DMS153 (cell line): ENCODE measurements at regions not wholly inside any gene's neighbourhood (a gene's known extent, or its start where the extent isn't known, plus 50 kb on each side); places are given as distances from the start of the nearest gene placed in this dataset.
"Not testable (repeated sequence)": the region's sequence is repeated elsewhere in the genome, so short reads cannot be mapped to it uniquely, and the experiment has no call there.

Experiments
- DNase-seq: peaks from one replicate; lab custom pipeline; 2025; lab: John Stamatoyannopoulos, UW

DNA sequence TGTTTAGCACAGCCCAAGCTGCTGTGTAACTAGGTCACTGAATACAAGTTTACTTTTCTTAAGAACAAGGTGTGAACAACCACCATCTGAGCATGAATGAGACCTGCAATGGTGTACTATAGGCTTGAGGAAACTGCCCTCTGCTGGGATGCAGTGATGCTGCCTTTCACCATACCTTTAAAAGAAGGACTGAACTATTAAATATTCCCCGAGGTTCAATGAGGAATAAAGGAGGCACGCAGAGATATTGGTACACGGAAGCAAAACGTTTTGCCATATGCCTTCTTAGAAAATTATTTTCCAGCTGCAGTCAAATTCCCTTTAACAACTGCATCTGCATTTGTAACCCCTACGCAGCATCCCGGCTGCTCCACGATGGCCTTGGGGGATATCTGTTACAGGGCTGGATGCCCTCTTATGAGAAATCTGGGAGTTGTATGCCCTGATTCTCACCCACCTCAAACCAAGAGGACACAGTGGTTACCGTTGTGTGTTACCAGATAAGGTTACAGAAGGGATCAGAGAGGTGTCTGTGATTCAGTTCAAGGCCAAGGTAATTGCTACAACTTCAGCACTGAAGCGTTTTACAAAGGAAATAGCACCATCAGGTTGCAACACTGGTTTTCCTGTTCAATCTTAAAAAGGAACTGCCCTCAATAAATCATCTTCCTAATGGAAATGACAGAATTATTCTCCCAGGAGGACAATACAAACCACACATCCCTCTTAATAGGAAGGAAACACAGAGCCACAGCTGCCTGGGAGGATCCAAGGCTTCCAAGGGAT is 470.5 kb downstream of the LTN1 start:
- no peak for DNase-seq

DNA sequence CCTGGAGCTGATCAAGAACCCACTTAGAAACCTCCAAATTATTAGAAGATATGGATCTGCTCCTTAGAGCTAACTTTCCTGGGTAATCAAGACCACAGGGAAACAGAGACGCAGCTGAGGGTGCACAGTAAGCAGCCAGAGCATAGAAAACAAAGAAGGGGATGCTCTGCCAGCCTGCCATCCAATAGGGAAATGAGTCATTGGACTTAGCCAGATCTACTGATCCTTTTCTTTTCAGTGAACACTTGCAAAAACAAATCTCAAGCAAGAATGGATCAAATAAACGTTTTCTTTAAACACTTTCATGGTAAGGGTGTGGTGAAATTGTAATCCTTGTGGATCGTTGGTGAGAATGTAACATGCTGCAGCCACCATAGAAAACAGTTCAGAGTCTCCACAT is 474.0 kb downstream of the LTN1 start:
- DNase-seq: no peak

DNA sequence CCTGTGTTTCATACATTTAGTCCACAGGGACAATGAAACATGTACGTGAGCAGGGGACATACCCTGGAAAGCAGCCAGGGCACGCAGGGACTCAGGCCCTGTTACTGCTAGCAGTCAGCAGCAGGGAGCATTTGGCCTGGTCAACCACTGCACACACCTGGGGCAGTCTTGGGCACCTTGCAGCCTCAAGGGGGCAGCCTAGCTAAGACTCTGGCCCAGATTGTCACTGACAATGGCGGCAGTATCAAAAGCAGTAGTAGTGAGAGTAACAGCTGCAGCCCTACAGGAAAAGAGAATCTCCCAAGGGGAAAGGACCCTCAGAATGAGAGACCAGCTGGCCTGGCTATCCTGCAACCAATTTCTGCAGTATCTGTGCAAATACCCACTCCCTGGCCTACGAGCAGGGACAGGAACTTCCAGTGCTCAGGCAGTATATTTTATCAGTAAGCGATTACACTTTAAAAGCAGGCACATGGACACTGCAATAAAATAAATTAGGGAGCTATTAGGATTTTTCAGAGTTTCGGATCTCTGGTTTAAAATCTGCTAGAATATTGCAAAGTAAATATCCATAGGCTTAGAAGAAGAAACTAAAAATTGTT is 475.6 kb downstream of the LTN1 start:
- peak; percentile 38 for DNase-seq

DNA sequence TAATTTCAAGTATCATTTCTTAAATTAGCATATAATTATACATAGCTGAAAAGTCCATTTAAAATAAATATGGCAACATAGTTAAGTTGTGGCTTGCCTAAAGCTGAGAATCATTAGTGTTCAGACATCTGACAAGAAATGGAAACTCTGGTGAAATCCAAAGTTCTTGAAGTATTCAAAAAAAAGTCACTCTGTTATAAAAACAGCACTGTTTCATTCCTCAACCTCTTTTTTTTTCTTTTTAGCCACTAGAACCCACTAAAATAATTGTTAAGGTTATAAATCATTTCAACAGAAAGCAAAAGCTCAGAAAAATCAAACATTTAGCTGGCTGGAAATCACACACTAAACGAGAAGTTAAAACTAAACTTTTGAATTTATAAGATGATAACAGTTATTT is 476.7 kb downstream of the LTN1 start:
- no peak for DNase-seq

DNA sequence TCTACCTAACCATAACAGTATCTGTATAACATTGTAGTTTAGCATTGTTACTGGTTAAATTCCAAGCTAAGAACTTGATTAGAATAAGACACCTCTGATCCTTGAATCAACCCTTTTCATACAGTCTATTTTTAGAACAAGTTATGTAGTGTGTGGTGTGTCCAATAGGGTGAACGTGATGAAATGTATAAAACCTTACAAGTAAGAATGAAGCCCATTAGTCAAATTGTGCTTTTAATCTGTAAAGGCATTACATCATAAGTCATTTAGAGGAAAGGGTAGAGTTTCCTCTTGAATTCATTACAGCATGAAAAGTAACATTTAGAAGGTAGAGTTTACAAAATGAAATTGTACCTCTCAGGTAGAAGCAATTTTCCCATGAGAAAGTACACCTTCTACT is 479.2 kb downstream of the LTN1 start:
- DNase-seq: no peak

DNA sequence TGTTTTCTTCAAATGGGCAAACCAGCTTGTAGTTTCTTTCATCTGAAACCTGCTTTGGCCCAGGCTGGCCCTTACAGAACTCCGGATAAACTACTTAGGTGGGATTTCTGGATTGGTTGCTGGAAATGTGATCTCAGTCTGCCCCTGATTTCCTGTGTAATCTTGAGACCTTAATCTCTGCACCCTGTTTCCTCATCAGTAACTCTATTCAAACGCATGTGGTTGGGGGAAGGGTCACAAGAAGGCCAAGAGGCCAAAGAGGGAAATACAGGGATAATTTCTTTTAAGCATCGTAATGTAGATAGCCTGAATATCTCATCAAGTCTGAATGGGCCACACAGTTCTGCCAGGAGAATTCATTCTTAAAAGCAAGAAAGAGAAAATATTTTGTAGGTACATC is 483.6 kb downstream of the LTN1 start:
- DNase-seq: no peak

DNA sequence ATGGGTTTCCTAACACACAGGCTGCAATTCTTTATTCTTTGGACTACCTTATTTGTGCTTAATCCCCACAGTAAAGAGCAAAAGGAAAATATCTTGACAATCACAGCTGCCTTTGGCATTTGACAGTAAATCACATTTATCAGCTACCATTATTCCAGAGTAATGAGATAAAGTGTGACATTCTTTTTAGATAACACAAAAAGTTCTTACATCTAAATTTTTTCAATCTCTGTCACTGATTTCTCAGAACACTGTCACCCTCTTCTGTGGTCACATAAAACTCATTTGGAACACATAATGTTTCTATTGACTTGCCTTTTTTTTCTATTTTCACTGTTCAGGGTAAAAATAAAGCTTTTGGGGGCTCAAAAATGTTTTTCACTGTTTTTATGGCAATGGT is 484.6 kb downstream of the LTN1 start:
- no peak for DNase-seq

DNA sequence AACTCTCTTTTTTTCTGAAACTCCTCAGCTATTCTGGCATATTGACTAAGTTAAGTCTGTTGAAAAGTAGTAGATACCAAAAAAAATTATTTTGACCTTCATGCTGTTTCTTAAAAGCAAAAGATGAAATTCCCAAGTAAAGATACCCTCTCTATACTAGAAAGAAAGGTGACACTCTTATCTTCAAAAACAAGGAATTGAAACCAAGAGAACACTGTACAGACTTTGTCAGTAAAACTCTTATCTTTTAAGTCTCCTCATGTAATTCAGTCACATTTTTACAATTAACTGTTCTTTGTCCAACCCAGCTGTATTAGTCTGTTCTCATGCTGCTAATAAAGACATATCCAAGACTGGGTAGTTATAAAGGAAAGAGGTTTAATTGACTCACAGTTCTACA is 496.2 kb downstream of the LTN1 start:
- no peak for DNase-seq

DNA sequence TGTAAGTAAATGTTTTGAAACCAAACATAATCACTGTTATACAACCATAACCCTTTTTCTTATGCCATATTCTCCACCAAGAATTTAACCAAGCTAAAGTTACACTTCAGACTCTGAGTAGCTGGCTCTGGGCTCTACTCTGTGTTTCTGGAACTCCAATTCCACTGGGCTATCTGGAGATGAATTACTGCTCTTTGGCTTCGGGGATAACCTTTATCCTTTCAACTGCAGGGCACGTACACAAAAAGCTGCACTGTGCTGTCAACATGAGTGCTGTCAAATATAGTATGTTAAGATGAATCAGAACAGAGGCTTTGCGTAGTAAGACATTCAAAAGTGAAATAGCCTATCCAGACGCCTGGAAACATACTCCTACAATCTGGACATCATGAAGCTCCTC is 500.6 kb downstream of the LTN1 start:
- DNase-seq: no peak

DNA sequence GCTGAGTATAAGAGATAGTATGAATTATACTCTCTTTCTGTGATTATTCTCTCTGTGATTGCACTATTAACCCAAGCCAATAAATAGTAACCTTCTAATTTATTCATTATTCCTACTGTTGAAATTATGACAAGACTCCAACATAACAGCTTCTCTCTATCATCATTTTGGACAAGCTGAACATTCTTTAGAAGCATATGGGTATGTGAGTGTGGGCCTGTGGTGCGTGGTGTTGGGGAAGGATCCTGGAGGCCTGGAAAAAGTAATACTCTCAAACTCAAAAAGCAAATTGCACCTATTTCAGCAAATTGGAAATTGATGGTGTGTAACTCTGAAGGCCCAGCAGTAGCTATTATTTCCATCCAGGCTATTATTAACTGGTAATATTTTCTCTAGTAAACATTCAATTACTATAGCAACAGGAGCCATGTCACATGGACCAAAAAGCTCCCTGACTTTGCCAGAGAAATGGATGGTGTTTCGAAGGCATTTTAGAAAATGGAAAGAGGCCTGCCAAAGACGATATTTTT is 502.8 kb downstream of the LTN1 start:
- no peak for DNase-seq

DNA sequence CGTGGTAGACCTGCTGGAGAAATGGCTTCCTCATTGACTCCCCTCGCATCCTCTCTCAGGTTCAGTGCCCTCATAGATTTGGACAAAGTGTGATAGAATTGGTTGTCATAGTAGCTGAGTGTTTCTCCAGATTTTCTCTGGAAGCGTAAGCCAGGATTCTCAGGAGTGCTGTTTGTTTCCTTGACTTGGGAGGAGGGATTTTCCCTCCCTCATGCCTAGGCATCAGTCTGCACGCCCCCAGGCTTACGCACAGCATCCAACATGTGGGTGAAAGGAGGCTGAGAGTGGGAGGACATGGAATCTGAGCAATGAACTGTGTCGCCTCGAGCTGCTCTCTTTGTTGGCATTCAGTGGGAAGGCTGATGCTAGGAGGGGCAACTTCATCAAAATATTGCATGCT is 503.5 kb downstream of the LTN1 start:
- no peak for DNase-seq

DNA sequence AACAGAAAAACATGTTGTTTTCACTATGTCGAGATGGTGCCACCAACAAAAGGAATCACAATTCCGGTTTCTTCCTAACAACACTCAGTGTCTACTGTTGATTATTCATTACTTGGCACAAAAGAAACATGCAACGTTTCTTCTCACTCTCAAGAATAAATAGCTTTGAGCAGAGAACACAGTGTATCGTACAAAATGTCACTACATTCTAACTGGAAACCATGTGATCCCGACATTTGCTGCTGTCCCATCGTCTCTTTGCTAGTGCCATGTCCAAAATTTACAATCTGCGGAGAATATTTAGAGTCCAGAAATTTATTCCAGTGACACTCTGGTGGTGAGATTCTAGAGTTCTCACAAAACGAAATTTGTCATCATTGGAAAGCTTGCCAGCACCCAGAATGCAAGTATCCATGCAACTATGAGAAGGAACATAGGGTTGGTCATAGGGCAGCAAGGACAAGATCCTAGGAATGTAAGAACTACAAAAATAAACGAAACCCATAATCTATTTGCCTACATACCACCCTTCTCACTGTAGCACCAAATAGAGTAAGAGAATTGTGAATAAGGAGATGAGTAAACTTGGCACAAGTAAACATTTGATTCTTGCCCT is 505.1 kb downstream of the LTN1 start:
- DNase-seq: no peak

DNA sequence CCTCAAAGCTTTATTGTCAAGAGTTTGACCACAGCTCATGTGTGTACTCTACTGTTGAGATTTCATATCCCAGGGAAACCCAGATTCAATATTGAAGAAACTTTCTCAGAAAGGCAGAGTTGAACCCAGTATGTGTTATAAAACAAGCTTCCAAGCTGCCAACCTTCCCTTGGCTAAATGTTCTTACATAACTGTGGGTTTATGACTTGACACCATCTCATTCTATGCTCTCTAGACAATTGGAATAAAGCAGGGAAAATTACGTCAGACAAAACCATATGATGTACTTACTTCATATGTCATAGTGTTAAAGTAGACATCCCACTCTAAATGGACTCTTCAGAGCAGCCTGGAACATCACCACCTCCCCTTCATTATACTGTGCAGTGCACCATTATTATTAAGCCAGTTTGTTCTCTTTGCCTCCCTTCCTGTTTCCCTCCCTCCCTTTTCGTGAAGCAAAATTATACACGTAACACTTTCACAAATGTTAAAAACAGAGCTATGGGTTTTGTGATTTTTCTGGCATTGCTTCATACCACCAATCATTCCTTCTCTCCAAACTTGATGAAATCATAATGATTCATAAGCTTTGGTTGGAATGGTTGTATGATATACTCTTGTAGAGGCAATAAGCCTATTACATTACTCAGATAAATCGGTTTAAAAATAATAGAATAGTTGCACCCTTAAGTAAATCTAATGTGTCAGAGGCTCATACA is 507.2 kb downstream of the LTN1 start:
- DNase-seq: no peak

DNA sequence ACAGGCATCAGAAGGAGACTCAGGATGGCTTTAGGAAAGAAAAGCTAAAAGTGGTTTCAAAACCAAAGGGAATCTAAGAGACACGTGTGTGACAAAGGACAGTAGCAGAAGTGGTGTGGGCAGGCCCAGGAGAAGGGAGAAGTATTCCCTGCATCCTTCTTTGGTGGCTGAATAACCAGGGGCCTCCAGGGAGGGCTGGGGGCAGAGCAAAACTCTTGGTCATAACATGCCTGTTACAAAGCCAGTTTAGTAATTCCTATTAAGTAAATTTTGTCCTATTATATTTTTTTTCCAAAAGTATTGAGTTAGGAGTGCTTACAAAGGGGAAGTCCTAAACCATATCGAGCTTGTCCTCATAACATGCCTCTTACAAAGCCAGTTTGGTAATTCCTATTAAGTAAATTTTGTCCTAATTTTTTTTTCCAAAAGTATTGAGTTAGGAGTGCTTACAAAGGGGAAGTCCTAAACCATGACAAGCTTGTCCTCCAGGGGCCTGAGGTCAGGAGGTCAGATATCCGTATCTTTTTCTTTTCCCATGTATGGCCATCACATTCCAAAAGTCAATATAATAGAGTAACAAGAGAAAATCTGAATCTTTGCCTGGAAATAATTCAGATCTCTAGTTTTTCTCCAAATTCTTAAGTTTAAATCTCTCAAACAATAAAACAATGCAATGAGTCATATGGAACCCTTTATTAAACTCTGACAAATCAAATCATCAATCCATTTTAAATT is 509.2 kb downstream of the LTN1 start:
- DNase-seq: no peak

DNA sequence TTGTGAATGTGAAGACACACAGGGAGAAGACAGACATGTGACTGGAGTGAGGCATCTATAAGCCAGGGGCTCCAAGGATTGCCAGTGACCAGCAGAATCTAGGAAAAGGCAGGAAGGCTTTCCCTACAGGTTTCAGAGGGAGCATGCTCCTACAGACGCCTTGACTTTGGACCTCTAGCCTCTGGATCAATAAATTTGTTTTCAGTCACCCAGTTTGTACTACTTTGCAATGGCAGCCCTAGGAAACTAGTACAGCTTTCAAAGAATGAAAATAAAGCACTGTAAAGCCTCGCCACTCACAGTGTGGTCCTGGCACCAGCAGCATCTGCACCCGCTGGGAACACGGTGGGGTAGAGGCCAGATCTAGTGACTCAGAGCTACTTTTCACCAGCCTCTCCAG is 510.0 kb downstream of the LTN1 start:
- no peak for DNase-seq

DNA sequence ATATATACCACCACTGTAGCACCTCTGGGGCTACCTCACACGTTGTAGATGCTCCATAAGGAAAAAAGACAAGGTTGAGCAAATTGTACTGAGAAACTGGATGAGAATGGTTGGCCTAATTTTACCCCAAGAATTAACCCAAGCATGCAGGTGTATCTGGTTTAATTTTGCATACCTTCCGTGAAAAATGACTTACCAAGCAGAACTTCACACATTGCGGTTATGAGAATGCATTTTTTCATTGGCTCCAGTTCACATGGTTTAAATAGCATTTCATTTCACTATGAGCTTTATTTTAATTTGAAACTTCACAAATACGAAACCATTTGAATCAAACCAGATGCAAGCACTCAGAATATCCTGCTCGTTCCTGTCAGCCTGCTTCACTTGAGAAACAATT is 512.2 kb downstream of the LTN1 start:
- DNase-seq: no peak

DNA sequence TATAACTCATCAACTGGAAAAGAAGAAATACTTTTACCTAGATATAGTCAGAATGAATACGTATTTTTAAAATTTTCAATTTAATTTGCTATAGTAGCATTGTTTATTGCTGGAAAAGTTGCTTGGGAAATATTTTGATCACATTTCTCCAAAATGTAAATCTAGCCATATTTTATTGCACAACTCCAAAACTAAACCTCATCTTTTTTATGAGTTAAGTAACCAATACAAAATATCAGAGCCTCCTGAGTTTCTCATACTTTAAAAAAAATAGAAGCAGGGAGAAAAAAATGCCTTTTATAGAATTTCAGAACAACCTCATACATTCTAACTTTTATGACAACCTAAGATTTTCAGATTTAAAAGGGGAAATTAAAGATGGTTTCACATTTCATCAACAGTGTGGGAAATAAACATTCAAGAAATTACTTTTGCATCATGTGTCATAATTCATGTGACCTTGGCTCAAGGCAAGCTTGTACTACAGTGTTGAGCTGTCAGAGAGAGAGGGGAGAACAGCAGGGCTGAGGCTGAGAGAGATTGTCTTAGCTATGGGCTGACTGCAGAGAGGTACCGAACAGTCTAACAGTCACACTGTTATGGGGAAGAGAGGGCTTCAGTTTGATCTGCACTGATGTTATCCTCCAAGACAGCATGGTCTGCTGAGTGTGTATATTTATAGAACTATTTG is 519.0 kb downstream of the LTN1 start:
- DNase-seq: no peak

DNA sequence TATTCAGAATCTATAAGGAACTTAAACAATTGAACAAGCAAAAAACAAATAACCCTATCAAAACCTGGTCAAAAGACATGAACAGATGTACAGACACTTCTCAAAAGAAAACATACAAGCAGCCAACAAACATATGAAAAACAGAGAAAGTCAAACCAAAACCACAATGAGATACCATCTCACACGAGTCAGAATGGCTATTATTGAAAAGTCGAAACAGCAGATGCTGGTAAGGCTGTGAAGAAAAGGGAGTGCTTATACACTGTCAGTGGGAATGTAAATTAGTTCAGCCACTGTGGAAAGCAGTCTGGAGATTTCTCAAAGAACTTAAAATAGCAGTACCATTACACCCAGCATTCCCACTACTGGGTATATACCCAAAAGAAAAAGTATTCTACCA is 520.1 kb downstream of the LTN1 start:
- DNase-seq: not testable (repeated sequence)

DNA sequence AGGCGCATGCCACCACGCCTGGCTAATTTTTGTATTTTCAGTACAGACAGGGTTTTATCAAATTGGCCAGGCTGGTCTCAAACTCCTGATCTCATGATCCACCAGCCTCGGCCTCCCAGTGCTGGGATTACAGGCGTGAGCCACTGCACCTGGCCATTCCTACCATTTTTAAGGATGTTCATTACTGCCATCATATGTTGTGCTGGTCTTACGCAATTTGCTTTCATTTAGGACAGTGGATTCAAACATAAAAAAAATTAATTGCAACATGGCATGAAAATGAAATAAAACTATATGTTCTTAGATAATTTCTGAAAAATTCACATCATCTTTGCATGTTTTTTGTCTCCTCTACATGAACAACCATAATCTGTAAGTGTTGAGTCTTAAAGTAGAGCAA is 527.7 kb downstream of the LTN1 start:
- DNase-seq: no peak

DNA sequence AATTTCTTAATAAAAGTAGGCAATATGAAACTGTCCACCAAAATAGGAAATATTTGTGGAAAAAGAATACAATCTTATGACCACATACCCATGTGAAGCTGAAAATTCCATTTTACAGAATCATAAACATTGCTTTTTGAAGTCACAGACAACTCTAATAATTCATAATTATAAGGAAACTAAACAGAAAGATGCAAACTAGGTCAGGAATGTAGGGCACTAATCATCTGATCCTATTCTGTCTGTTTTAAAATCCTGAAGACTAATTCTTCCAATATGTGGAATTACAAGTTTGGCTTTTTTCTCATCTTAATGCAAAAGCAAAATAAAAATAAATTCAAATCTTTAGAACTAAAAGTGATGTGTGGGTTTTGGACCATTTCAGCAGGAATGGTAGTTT is 528.6 kb downstream of the LTN1 start:
- no peak for DNase-seq

DNA sequence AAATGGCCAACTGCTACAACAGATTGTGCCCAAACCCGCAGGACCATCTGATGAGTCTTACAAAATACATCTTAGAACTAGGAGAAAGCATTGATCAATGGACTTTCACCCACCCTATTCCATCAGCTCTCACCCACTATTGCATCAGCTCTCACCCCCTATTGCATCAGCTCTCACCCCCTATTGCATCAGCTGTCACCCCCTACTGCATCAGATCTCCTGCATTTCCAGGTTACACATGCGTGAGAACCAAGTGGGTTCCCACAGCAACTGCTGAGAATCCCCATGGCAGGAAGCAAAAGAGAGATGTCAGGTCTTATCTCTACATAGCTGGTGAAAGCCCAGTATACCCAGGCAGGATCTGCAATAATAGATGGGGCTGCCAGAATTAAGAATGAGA is 533.5 kb downstream of the LTN1 start:
- no peak for DNase-seq
